ENCODE measurements at regions not wholly inside any gene's neighbourhood (a gene's known extent, or its start where the extent isn't known, plus 50 kb on each side); places are given as distances from the start of the nearest gene placed in this dataset.
"Not testable (repeated sequence)": the region's sequence is repeated elsewhere in the genome, so short reads cannot be mapped to it uniquely, and the experiment has no call there.

DNA sequence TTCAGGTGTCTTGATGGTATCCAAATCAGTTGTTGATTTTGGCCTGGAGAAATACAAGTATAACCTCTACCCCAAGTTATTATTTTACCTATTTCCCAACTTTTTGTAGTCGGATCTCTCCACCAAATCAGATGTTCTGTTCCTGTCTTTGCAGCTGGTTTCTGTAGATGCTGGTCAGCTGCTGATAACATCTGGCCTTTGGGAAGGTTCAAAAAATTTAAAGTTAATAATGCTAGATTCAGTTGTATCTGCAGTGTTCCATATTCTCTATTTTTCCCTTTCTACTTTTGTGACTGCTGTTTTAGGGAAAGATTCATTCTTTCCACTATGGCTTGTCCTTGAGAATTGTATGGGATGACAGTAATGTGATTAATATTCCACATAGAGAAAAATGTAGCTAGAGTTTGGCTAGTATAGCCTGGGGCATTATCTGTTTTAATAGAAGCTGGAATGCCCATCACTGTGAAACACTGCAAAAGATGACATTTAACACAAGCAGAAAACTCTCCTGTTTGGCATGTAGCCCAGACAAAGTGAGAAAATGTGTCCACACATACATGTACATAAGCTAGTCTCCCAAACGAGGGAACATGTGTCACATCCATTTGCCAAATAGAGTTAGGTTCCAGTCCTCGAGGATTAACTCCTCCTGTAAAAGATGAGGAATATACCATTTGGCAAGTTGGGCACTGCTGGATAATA lies 99.2 kb downstream of the ZNF100 start:
- DNase-seq (ENCODE audit: low read depth): not testable (repeated sequence)

DNA sequence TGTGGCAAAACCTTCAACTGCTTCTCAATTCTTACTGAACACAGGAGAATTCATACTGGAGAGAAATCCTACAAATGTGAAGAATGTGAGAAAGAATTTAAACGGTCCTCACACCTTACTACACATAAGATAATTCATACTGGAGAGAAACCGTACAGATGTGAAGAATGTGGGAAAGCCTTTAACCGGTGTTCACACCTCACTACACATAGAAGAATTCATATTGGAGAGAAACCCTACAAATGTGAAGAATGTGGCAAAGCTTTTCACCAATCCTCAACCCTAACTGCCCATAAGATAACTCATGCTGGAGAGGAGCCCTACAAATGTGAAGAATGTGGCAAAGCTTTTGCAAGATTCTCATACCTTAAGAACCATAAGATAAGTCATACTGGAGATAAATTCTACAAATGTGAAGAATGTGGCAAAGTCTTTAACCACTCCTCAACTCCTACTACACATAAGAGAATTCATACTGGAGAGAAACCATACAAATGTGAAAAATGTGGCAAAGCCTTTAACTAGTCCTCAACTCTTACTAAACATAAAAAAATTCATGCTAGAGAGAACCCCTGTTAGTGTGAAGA lies 111.7 kb downstream of the ZNF100 start:
- DNase-seq (ENCODE audit: low read depth): no peak

DNA sequence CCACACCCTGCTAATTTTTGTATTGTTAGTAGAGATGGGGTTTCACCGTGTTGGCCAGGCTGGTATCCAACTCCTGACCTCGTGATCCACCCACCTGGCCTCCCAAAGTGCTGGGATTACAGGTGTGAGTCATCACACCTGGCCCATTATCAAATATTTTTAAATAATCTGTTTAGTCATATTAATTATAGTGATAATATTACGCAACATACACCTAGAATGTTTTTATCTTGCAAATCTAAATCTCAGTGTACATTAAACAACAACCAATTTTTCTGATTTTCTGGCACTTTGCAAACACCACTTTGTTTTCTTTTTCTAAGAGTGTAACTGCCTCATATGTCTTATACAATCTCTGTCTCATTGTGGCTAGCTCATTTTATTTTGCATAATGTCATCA lies 115.9 kb downstream of the ZNF100 start:
- not testable (repeated sequence) for DNase-seq (ENCODE audit: low read depth)

DNA sequence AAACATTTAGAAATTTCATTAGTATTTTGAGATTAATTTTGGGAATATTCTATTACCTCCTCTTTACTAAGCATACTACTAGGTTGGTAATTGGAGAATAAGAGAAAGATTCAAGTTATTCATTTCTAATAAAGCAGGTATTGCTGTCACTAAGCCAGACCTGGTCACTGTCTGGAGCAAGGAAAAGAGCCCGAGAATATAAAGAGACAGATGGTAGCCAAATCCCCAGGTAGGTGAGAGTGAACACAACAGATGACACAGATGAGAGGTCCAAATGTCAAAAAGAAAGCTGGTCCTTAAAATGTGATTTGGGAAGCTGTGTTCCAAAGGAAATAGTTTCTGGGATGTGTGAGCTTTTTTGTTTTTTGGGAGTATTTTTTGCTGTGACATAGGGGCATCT lies 128.6 kb downstream of the ZNF100 start:
- no peak for DNase-seq (ENCODE audit: low read depth)

DNA sequence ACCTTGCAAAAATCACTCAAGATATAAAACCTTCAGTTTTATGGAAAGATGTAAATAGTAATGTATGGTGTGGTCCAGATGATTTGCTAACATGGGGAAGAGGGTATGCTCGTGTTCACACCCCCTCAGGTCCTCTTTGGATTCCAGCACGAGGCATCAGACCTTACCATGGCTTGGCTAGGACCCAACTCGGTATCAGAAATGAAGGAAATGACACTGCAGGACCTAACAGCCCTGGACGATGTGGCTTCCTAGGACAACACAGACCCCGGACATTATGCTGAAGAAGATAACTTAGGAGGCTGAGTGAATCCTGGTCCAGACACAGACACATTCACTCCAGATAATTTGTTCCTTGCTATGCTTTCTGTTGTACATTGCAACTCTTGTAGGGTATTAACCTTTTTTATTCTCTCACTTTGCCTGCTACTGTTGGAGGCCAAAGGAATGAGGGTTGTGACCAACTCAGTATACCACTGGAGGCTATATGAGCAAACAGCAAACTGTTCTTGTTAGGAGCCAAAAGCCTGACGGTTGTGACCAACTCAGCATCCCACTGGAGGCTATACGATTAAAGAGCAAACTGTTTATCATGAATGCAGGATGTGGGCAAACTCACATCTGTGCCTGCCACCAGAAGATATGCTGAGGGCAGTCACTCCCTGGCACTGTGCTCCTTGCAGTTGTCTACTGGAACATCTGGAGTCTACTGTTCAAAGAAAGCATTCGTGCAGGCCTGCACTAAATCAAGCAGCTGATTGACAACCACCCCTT lies 121.7 kb downstream of the ZNF429 start:
- DNase-seq (ENCODE audit: low read depth): peak; percentile 79

DNA sequence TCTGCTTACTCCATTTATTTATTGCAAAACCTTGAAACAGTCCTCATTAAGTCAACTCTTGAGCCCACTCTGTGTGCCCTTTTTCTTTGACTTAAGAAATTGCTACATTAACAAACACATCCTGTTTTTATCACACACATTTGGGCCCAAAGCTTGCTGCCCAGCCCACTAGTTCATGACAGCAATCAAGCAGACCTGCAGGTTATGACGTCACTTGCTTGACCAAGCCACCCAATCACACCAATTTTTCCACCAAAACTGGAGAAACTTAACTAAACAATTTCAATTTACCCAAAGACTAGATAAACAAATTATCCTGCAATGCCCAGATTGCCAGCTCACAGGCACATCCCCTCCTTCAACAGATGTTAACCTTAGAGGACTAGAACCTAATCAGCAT lies 120.7 kb downstream of the ZNF429 start:
- DNase-seq (ENCODE audit: low read depth): no peak

DNA sequence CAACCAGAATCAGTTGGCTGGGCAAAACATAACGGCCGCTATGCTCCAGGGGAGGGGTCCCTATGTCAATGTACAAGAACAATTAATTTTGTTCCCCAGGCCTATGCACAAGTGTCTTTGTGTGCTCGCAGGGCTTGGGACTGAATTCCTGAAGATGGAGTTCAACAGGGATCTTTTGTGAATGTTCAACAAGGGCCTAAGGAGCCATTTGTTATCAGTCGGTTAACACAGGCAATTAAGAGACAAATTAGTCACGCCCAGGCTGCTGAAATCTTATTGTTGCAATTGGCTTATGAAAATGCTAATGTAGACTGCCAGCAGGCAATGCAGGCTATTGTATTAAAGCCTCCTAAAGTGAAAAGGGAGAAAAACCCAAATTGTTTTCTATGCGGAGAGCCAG lies 117.5 kb downstream of the ZNF429 start:
- no peak for DNase-seq (ENCODE audit: low read depth)

DNA sequence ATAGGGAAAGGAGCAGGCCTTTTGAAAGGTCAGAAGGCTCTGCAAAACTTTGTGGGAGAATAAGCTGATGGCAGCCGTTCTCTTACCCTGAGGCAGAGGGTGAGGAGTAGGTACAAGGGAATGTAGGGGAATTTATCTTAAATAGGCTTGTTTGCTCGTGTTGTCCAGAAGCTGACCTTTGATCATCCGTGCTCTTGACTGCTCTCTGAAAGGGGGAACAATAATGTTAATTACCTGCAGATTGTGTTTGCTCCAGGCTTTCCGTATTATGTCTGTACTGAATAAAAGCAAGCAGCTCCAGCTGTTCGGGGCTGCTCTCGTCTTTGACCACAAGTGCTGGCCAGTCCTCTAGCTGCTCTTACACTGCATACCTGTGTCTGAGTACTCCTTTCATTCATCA lies 116.3 kb downstream of the ZNF429 start:
- DNase-seq (ENCODE audit: low read depth): no peak

DNA sequence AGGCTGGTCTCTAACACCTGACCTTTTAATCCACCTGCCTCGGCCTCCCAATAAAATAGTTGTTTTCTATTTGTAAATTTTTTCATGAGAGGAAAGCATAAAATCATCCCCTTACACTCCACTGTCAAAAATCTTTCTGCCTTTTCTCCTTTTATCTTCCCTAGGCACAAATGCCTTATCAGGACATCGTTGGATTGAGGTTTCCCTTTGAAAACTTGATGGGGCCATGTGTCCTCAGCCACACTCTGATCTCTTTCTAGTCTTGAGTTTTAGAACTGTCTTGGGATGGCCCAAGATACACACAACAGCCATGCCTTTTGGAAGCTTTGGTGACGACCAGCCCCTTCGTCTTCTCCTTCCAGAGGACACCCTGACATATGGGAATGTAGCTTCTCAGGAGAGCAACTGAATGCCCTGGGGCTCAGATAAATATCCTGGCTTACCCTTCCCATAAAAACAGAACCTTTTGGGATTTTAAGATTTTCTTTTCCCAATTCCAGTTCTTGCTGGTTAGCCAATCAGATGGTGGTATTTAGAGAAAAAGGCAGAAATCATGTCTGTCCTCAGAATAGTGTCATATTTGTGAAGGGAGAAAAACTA lies 112.4 kb downstream of the ZNF429 start:
- no peak for DNase-seq (ENCODE audit: low read depth)

DNA sequence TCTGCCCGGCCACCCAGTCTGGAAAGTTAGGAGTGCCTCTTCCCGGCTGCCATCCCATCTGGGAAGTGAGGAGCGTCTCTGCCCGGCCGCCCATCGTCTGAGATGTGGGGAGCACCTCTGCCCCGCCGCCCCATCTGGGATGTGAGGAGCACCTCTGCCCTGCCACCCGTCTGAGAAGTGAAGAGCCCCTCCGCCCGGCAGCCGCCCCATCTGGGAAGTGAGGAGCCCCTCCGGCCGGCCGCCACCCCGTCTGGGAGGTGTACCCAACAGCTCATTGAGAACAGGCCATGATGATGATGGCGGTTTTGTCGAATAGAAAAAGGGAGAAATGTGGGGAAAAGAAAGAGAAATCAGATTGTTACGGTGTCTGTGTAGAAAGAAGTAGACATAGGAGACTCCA lies 109.4 kb downstream of the ZNF429 start:
- DNase-seq (ENCODE audit: low read depth): not testable (repeated sequence)

DNA sequence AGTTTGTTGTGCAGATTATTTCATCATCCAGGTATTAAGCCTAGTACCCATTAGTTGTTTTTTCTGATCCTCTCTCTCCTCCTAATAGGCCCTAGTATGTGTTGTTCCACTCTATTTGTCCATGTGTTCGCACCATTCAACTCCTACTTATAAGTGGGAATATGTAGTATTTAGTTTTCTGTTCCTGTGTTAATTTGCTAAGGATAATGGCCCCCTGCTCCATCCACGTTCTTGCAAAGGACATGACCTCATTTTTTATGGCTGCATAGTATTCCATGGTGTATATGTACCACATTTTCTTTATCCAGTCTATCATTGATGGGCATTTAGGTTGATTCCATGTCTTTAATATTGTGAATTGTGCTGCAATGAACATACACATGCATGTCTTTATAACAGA lies 107.8 kb downstream of the ZNF429 start:
- DNase-seq (ENCODE audit: low read depth): not testable (repeated sequence)

DNA sequence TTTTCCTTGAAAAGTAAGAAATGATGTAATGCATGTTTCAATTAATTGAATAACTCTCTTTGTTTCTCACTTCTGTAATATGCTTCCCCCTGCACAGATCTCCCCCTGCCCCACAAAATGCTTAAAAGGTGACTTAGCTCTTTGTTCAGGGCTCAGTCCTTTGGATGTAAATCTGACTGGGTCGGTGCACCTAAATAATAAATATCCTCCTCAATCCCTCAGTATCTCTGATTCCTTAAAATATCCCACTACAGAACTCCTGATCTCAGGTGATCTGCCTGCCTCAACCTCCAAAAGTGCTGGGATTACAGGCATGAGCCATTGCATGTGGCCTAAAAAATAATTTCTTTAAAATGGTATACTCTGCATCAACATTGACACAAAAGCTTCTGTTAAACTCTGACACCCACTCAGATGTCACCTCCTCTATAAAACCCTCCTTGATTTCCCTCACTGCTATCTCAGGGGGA lies 107.0 kb downstream of the ZNF429 start:
- no peak for DNase-seq (ENCODE audit: low read depth)

DNA sequence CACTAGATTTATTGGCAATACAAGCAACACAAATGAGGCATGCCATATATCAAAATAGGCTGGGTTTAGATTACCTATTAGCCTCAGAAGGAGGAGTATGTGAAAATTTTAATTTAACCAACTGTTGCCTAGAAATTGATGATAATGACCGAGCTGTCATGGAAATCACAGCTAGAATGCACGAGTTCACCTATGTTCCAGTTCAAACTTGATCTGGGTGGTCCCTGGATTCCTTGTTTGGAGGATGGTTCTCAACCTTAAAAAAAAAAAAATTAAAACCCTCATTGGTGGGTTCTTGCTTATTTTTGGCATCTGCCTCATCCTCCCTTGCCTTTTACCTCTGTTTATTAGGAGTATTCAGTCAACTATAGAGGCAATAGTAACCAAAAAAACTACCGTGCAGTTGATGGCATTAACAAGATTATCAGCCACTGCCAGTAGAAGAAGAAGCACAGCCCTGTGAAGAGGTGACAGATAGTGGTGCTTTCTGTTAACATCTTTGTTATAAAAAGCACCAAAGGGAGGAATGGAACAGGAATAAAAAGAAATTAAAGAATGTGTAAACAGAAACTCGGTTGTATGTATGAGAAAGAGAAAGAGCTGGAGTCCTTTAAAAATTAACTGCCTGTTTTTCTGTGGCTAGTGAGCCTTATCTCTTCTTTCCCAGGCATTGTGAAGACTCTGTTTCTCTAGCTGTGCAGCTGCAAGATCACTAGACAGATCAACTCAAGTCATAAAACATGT lies 106.4 kb downstream of the ZNF429 start:
- DNase-seq (ENCODE audit: low read depth): no peak

DNA sequence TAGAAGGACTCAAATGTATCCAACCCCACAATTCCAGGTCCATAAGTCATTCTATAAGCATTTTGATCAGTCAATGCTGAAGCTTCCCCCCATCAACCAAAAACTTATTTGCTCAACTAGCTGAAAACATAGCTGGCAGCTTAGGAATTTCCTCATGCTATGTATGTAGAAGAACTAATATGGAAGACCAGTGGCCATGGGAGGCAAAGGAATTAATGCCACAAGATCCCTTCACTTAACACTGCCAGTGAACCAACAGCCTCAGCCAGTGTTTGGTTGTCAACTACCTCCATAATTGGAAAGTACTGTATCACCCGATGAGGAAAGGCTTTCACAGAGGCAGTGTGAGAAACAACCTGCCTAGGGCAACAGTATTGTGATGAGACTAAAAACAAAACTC lies 105.4 kb downstream of the ZNF429 start:
- no peak for DNase-seq (ENCODE audit: low read depth)

DNA sequence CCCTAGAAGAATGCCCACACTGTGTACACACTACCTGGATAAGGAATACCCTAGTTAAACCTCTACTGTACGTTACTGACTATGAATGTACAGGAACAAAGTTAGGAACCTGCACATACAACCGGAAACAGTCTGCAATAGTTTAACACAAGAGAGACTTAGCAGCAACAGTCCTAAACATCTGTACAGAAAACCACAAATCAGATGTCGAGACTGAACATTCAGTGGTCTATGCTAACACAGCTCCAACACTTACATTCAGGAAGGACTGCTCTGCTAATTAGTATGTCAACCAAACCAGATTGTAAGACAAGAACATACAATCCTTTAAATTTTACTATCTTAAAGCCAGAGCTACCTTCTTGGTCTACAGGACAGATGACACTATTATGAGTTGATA lies 104.9 kb downstream of the ZNF429 start:
- DNase-seq (ENCODE audit: low read depth): no peak

DNA sequence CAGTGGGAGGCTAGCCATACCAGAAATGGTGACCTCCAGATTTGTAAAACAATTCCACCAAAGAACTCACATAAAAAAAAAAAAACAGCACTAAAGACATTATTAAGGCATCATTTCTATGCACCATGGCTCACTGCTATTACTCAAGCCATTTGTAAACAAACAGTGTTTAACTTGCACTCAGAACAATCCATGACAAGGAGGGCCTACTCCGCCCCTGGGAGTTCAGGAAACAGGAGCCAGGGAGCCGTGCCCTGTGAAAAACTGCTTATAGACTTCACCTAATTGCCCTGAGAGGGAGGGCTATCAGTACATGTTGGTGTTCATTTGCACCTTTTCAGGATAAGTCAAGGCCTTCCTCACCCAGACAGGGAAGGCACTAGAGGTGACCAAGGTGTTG lies 103.2 kb downstream of the ZNF429 start:
- no peak for DNase-seq (ENCODE audit: low read depth)

DNA sequence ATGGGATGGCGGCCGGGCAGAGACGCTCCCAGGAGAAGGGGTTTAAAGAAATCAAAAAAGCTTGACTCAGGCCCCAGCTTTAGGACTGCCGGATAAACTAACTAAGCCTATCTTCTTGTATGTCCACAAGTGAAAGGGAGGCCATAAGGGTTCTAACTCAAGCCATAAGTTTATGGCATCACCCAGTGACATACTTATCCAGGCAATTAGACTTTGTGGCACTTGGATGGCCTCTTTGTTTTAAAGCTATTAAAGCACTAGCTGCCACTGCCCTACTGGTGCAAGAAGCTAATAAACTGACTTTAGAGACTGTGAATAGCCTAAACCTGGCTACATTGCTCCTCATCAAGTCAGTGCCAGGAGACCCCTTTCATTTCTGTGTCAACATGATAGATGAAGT lies 102.0 kb downstream of the ZNF429 start:
- no peak for DNase-seq (ENCODE audit: low read depth)

DNA sequence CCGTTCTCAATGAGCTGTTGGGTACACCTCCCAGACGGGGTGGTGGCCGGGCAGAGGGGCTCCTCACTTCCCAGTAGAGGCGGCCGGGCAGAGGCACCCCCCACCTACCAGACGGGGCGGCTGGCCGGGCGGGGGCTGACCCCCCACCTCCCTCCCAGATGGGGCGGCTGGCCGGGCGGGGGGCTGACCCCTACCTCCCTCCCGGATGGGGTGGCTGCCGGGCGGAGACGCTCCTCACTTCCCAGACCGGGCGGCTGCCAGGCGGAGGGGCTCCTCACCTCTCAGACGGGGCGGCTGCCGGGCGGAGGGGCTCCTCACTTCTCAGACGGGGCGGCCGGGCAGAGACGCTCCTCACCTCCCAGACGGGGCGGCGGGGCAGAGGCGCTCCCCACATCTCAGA lies 101.6 kb downstream of the ZNF429 start:
- DNase-seq (ENCODE audit: low read depth): not testable (repeated sequence)

DNA sequence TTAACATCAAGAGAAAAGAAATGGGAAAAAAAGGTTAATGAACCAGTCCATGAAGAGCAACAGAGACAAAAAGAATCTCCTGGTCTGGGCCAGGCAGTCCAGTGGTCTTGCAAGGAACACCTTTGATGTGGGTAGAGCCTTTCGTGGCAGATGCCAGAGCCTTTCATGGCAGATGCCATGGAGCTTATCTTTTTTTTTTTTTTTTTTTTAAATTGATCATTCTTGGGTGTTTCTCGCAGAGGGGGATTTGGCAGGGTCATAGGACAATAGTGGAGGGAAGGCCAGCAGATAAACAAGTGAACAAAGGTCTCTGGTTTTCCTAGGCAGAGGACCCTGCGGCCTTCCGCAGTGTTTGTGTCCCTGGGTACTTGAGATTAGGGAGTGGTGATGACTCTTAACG lies 100.9 kb downstream of the ZNF429 start:
- DNase-seq (ENCODE audit: low read depth): not testable (repeated sequence)

DNA sequence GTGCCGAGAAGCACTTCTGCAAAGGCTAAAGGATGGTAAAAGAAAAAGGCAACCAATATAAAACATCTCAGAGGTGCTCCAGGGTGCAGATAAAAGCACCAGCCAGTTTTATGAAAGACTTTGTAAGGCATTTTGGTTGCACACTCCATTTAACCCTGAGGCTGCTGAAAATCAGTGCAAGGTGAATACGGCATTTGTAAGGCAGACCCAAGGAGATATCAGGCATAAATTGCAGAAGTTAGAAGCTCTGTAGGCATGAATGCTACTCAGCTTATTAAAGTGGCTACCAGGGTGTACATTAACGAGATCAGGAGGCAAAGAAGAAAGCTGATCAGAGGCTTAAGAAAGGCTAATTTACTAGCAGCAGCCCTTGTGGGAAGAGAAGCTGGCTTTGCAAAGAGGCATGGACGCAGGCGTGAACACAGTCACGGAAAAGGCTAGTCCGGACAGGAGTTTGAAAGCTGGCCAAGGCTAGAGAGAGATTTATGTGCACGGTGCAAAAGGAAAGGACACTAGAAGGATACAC lies 99.6 kb downstream of the ZNF429 start:
- no peak for DNase-seq (ENCODE audit: low read depth)
